H1 (cell line): ENCODE measurements at regions not wholly inside any gene's neighbourhood (a gene's known extent, or its start where the extent isn't known, plus 50 kb on each side); places are given as distances from the start of the nearest gene placed in this dataset.

ENCODE experiments used
- BRCA1 ChIP-seq: IDR thresholded peaks from 2 replicates; pipeline ENCODE4 v1.6.1; 2012; ENCODE audit warnings: low read depth, low read length, improper control_type of control experiment
- MAFK ChIP-seq: IDR thresholded peaks from 2 replicates; pipeline ENCODE4 v1.6.1; 2012; ENCODE audit warnings: low read depth, mild to moderate bottlenecking, improper control_type of control experiment, low read length
- POLR2AphosphoS5 ChIP-seq: IDR thresholded peaks from 2 replicates; pipeline ENCODE4 v1.6.1; 2011; ENCODE audit warnings: low read depth, low read length
- POU5F1 ChIP-seq: IDR thresholded peaks from 2 replicates; pipeline ENCODE4 v1.6.1; 2011; ENCODE audit warnings: low read depth, mild to moderate bottlenecking, low read length, moderate library complexity
- SUZ12 ChIP-seq: fragments of 200-600 bp; sonication (generic); IDR thresholded peaks from 2 replicates; pipeline ENCODE4 v1.6.1; 2012; ENCODE audit warnings: mild to moderate bottlenecking, inconsistent platforms, low read length, moderate library complexity, mixed read lengths
- USF2 ChIP-seq: IDR thresholded peaks from 2 replicates; pipeline ENCODE4 v1.6.1; 2011; ENCODE audit warnings: low read length, improper control_type of control experiment
- YY1 ChIP-seq: IDR thresholded peaks from 2 replicates; pipeline ENCODE4 v1.6.1; 2011; ENCODE audit warnings: low read depth, mild to moderate bottlenecking, low read length
- TF ChIP-seq, protein P1 (sequence below): fragments of 300-600 bp; sonication (generic); IDR thresholded peaks from 2 replicates; pipeline ENCODE4 v1.7.1; 2012; ENCODE audit warnings: low read length, moderate library complexity, mild to moderate bottlenecking, inconsistent platforms; ENCODE audit not compliant: insufficient replicate concordance

GRCh38 chr2:145161656-145162055, 641.7 kb upstream of the ZEB2 start (continued):
- TF ChIP-seq, protein P1, sequence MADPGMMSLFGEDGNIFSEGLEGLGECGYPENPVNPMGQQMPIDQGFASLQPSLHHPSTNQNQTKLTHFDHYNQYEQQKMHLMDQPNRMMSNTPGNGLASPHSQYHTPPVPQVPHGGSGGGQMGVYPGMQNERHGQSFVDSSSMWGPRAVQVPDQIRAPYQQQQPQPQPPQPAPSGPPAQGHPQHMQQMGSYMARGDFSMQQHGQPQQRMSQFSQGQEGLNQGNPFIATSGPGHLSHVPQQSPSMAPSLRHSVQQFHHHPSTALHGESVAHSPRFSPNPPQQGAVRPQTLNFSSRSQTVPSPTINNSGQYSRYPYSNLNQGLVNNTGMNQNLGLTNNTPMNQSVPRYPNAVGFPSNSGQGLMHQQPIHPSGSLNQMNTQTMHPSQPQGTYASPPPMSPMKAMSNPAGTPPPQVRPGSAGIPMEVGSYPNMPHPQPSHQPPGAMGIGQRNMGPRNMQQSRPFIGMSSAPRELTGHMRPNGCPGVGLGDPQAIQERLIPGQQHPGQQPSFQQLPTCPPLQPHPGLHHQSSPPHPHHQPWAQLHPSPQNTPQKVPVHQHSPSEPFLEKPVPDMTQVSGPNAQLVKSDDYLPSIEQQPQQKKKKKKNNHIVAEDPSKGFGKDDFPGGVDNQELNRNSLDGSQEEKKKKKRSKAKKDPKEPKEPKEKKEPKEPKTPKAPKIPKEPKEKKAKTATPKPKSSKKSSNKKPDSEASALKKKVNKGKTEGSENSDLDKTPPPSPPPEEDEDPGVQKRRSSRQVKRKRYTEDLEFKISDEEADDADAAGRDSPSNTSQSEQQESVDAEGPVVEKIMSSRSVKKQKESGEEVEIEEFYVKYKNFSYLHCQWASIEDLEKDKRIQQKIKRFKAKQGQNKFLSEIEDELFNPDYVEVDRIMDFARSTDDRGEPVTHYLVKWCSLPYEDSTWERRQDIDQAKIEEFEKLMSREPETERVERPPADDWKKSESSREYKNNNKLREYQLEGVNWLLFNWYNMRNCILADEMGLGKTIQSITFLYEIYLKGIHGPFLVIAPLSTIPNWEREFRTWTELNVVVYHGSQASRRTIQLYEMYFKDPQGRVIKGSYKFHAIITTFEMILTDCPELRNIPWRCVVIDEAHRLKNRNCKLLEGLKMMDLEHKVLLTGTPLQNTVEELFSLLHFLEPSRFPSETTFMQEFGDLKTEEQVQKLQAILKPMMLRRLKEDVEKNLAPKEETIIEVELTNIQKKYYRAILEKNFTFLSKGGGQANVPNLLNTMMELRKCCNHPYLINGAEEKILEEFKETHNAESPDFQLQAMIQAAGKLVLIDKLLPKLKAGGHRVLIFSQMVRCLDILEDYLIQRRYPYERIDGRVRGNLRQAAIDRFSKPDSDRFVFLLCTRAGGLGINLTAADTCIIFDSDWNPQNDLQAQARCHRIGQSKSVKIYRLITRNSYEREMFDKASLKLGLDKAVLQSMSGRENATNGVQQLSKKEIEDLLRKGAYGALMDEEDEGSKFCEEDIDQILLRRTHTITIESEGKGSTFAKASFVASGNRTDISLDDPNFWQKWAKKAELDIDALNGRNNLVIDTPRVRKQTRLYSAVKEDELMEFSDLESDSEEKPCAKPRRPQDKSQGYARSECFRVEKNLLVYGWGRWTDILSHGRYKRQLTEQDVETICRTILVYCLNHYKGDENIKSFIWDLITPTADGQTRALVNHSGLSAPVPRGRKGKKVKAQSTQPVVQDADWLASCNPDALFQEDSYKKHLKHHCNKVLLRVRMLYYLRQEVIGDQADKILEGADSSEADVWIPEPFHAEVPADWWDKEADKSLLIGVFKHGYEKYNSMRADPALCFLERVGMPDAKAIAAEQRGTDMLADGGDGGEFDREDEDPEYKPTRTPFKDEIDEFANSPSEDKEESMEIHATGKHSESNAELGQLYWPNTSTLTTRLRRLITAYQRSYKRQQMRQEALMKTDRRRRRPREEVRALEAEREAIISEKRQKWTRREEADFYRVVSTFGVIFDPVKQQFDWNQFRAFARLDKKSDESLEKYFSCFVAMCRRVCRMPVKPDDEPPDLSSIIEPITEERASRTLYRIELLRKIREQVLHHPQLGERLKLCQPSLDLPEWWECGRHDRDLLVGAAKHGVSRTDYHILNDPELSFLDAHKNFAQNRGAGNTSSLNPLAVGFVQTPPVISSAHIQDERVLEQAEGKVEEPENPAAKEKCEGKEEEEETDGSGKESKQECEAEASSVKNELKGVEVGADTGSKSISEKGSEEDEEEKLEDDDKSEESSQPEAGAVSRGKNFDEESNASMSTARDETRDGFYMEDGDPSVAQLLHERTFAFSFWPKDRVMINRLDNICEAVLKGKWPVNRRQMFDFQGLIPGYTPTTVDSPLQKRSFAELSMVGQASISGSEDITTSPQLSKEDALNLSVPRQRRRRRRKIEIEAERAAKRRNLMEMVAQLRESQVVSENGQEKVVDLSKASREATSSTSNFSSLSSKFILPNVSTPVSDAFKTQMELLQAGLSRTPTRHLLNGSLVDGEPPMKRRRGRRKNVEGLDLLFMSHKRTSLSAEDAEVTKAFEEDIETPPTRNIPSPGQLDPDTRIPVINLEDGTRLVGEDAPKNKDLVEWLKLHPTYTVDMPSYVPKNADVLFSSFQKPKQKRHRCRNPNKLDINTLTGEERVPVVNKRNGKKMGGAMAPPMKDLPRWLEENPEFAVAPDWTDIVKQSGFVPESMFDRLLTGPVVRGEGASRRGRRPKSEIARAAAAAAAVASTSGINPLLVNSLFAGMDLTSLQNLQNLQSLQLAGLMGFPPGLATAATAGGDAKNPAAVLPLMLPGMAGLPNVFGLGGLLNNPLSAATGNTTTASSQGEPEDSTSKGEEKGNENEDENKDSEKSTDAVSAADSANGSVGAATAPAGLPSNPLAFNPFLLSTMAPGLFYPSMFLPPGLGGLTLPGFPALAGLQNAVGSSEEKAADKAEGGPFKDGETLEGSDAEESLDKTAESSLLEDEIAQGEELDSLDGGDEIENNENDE = no peak
- TF ChIP-seq YY1 (no peak), POU5F1 (no peak), MAFK (no peak), POLR2AphosphoS5 (no peak), SUZ12 (no peak), USF2 (no peak), BRCA1 (no peak)
